ENCODE measurements at regions not wholly inside any gene's neighbourhood (a gene's known extent, or its start where the extent isn't known, plus 50 kb on each side); places are given as distances from the start of the nearest gene placed in this dataset.

GRCh38 chr2:152863826-152864225 lies 145.4 kb downstream of the ARL6IP6 start:
- TF ChIP-seq CTCF (IDR thresholded peaks at IDR 0.05) (no peak), POLR2A (IDR thresholded peaks at IDR 0.05) (no peak)
